GM20000 (cell line): ENCODE measurements at regions not wholly inside any gene's neighbourhood (a gene's known extent, or its start where the extent isn't known, plus 50 kb on each side); places are given as distances from the start of the nearest gene placed in this dataset.

ENCODE experiments used
- DNase-seq: peaks from one replicate; pipeline ENCODE4 v3.0.0; 2012; ENCODE audit warnings: low spot score
- TF ChIP-seq, protein P1 (sequence below): IDR thresholded peaks from 2 replicates; pipeline ENCODE4 v1.5.1; 2012; ENCODE audit warnings: mild to moderate bottlenecking, control low read depth; ENCODE audit errors: extremely low read depth, missing control alignments

DNA sequence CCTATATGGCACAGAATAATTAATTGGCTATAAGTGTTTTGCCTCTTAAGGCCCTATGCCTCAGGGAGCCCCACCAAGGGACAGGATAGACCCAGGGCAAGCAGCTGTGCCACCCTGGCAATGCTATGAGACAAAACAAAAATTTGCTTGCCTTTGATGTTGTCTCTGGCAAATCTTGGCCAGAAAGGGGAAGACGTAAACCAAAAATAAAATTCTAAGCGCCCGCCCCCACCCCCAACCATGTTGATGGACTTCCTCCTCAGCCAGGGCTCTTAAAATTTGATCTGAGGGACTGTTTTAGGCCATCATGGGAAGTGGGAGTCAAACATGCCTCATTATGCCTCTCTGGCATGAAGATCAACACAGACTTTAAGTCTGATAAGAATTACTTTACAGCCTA, 130.5 kb upstream of the APOOL start:
- TF ChIP-seq, protein P1, sequence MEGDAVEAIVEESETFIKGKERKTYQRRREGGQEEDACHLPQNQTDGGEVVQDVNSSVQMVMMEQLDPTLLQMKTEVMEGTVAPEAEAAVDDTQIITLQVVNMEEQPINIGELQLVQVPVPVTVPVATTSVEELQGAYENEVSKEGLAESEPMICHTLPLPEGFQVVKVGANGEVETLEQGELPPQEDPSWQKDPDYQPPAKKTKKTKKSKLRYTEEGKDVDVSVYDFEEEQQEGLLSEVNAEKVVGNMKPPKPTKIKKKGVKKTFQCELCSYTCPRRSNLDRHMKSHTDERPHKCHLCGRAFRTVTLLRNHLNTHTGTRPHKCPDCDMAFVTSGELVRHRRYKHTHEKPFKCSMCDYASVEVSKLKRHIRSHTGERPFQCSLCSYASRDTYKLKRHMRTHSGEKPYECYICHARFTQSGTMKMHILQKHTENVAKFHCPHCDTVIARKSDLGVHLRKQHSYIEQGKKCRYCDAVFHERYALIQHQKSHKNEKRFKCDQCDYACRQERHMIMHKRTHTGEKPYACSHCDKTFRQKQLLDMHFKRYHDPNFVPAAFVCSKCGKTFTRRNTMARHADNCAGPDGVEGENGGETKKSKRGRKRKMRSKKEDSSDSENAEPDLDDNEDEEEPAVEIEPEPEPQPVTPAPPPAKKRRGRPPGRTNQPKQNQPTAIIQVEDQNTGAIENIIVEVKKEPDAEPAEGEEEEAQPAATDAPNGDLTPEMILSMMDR, result no peak
- DNase-seq, result no peak

DNA sequence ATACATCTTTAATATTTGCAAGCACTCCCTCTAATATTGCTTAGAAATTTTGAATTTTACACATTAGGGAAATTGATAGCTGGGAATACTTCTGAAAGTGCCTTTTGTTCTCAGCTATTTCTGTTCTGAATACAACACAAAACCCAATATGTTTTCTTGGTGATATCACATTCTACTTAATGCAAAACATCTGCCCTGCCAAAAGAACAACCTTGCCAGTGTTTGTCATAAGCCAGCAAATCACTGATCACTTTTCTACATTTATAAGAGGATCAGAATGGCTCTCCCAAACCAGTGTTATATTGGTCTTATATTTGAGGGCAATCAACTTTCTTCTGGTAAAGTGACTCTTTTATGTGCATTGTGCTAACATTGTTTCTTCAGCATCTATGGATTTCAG, 126.8 kb upstream of the APOOL start:
- DNase-seq, result no peak
- TF ChIP-seq, protein P1, result no peak

DNA sequence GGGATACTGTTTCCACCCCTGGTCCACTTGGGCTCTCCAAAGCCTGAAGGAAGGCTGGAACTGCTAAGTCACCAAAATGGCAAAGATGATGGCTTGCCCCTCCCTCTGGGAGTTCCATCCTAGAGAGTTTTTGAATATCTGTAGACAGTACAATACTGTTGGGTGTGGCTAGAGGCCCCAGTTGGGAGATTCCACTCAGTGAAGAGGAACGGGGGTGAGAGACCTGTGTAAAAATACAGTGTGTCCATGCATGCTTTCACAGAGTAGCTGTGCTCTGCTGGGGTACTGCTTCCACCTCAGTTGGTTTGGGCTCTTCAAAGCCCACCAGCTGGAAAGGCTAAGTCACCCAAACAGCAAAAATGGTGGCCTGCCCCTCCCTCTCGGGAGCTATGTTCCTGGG, 109.8 kb upstream of the APOOL start:
- no peak for DNase-seq
- TF ChIP-seq, protein P1, result no peak

DNA sequence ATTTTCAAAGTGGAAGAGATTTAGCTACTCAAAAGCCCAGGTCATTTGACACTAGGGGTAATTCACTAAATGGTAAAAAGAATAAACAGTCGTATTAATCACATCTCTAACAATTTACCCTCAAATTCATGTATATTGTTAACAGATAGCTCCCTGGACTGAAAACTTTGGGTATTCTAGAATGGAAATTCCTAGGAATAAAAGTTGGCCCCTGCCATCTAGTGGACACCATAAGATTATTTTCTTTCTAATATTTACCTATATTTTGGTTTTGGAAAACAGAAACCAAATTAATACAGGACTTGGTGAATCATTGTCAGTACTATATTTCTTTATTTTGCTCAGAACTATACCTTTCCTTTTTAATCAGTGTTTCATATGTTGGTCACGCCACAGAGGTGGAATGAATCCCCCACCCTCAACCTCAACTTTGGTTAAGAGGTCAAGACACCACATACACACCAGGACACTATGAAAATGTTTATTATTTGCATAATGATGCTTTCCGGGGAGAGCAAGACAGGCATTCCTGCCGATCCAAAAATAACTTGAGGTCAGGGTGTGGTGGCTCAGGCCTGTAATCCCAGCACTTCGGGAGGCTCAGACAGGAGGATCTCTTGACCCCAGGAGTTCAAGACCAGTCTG, 96.2 kb upstream of the APOOL start:
- TF ChIP-seq, protein P1, result no peak
- no peak for DNase-seq

DNA sequence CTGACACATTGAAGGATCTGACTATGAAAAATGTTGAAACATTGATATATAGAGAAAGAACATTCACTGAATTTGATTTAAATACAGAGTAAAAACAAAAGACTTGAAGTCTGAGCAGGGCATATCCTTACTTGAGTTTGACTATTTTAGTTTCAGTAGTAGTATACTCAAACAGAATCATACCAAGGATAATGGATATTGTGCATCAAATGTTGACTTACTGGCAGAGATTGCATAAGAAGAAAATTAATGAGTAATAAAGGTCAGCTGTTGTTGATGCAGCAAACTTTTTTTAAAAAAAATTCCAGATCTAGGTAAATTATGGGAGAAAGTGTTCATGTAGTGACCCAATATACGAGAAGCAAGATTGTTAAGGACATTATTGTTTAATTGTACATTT, 94.5 kb upstream of the APOOL start:
- TF ChIP-seq, protein P1, result no peak
- DNase-seq, result no peak

DNA sequence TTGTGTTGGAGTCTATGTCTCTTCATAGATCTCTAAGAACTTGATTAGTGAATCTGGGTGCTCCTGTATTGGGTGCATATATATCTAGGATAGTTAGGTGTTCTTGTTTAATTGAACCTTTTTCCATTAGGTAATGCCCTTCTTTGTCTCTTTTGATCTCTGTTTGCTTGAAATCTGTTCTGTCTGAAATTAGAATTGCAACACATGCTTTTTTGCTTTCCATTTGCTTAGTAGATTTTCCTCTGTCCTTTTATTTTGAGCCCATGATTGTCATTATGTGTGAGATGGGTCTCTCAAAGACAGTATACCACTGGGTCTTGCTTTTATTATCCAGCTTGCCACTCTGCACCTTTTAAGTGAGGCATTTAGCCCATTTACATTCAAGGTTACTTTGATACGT, 79.1 kb upstream of the APOOL start:
- TF ChIP-seq, protein P1, result no peak
- DNase-seq, result no peak

DNA sequence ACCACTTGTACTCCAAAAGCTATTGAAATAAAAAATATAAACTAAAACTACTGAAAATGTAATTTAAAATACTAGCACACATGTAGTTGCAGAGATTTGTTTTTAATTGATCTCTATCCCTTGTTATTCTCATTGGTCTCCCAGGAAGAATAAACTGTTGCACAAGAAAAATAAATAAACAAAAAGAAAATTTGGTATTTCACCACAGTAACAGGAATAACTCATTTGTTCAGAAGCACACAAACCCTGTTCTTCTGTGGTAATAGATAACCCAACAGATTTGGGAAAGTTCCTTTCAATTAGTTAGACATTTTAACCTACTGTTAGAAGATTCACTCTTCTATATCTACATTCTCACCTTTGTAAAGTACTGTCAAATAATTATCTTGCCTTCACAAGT, 70.9 kb upstream of the APOOL start:
- TF ChIP-seq, protein P1, result no peak
- DNase-seq, result no peak
